H1 (cell line): ENCODE measurements at regions not wholly inside any gene's neighbourhood (a gene's known extent, or its start where the extent isn't known, plus 50 kb on each side); places are given as distances from the start of the nearest gene placed in this dataset.
"Not testable (repeated sequence)": the region's sequence is repeated elsewhere in the genome, so short reads cannot be mapped to it uniquely, and the experiment has no call there.

Source experiments
- CTCF ChIA-PET: fragments of 300-600 bp; sonication (Branson Sonifier 250); formaldehyde crosslinking; loops from one replicate; lab custom pipeline; 2021; ENCODE audit not compliant: partially characterized antibody; lab: Charles Lee
- POLR2A ChIA-PET: fragments of 300-600 bp; sonication (Branson Sonifier 250); formaldehyde crosslinking; loops from one replicate; lab custom pipeline; 2021; ENCODE audit warnings: inconsistent platforms; ENCODE audit not compliant: partially characterized antibody; lab: Charles Lee
- DNase-seq, 2 experiments: peaks; one replicate each; pipeline versions ENCODE4 v3.0.0 to v3.0.0-alpha.2; 2010 to 2022; ENCODE audit warnings: low spot score in 2 of 2, low read depth in 1 of 2, mixed read lengths in 1 of 2
- FAIRE-seq: peaks from 2 replicates; lab custom pipeline; 2011; peaks lifted over from hg19 to GRCh38; lab: Jason Lieb, UNC
- H2AFZ ChIP-seq: 2 replicates; pipeline ENCODE4 v1.8.1; 2012; ENCODE audit warnings: low read length, inconsistent platforms
- H2AK5ac ChIP-seq: 2 replicates; pipeline ENCODE4 v1.6.1; 2013; ENCODE audit warnings: low read depth, low read length
- H2BK120ac ChIP-seq: replicated peaks from 2 replicates; pipeline ENCODE3; 2013; ENCODE audit warnings: low read depth, low read length, inconsistent platforms
- H2BK12ac ChIP-seq: 2 replicates; pipeline ENCODE4 v1.6.1; 2013; ENCODE audit warnings: low read depth, low read length
- H2BK15ac ChIP-seq: 2 replicates; pipeline ENCODE4 v1.6.1; 2013; ENCODE audit warnings: low read length
- H2BK20ac ChIP-seq: 2 replicates; pipeline ENCODE4 v1.6.1; 2013; ENCODE audit warnings: low read length
- H2BK5ac ChIP-seq: 2 replicates; pipeline ENCODE4 v1.6.1; 2013; ENCODE audit warnings: low read depth, low read length
- H3K14ac ChIP-seq: 2 replicates; pipeline ENCODE4 v1.6.1; 2013; ENCODE audit warnings: inconsistent platforms; ENCODE audit not compliant: insufficient read length
- H3K18ac ChIP-seq: 2 replicates; pipeline ENCODE4 v1.6.1; 2013; ENCODE audit warnings: low read length; ENCODE audit errors: extremely low read depth
- H3K23ac ChIP-seq: 2 replicates; pipeline ENCODE4 v1.6.1; 2013; ENCODE audit warnings: inconsistent platforms; ENCODE audit not compliant: insufficient read length
- H3K23me2 ChIP-seq: 2 replicates; pipeline ENCODE4 v1.6.1; 2013; ENCODE audit warnings: low read depth, low read length
- H3K27ac ChIP-seq: 2 replicates; pipeline ENCODE4 v1.6.1; 2011; ENCODE audit warnings: low read depth, low read length, inconsistent platforms
- H3K27me3 ChIP-seq, 4 experiments: replicated peaks in 1 of 4; 1 replicate in 1 of 4; 2 replicates in 3 of 4; pipeline versions ENCODE4 v1.6.1 to v1.8.1; 2011 to 2013; ENCODE audit warnings: low read length in 3 of 4, mild to moderate bottlenecking in 3 of 4, inconsistent platforms in 2 of 4, mixed read lengths in 2 of 4, moderate library complexity in 1 of 4; ENCODE audit not compliant: control insufficient read depth in 3 of 4, insufficient read depth in 3 of 4; ENCODE audit errors: extremely low read depth in 1 of 4
- H3K36me3 ChIP-seq, 4 experiments: 2 replicates each; pipeline versions ENCODE4 v1.6.1 to v1.8.1; 2011 to 2013; ENCODE audit warnings: mild to moderate bottlenecking in 4 of 4, low read length in 3 of 4, moderate library complexity in 2 of 4, control low read depth in 1 of 4, inconsistent platforms in 1 of 4; ENCODE audit not compliant: insufficient read depth in 4 of 4, control insufficient read depth in 2 of 4
- H3K4ac ChIP-seq: replicated peaks from 2 replicates; pipeline ENCODE3; 2013; ENCODE audit warnings: low read length, low read depth, mixed read lengths, inconsistent platforms; ENCODE audit not compliant: insufficient read length
- H3K4me1 ChIP-seq, 4 experiments: replicated peaks in 1 of 4; 1 replicate in 1 of 4; 2 replicates in 3 of 4; pipeline versions ENCODE4 v1.6.1 to v1.8.1; 2011 to 2013; ENCODE audit warnings: low read length in 3 of 4, inconsistent platforms in 2 of 4, mixed read lengths in 1 of 4; ENCODE audit not compliant: insufficient read depth in 4 of 4, control insufficient read depth in 3 of 4
- H3K4me2 ChIP-seq, 2 experiments: 2 replicates each; pipeline versions ENCODE4 v1.6.1 to v1.8.1; 2011 to 2013; ENCODE audit warnings: low read depth in 2 of 2, low read length in 2 of 2, control low read depth in 1 of 2, inconsistent platforms in 1 of 2, mild to moderate bottlenecking in 1 of 2; ENCODE audit not compliant: insufficient read depth in 1 of 2
- H3K4me3 ChIP-seq, 4 experiments: fragments of 200-600, 300-600 bp in 1 of 4; sonication (generic), shearing (Covaris generic), sonication (Bioruptor Twin) in 1 of 4; 2 replicates each; pipeline versions ENCODE4 v1.5.1 to v1.8.1; 2011 to 2016; ENCODE audit warnings: low read length in 4 of 4, low read depth in 3 of 4, control low read depth in 2 of 4, inconsistent platforms in 2 of 4, mild to moderate bottlenecking in 2 of 4, mixed read lengths in 1 of 4, moderate library complexity in 1 of 4; ENCODE audit not compliant: insufficient read depth in 2 of 4; ENCODE audit errors: extremely low read depth in 1 of 4
- H3K56ac ChIP-seq: replicated peaks from 2 replicates; pipeline ENCODE3; 2013; ENCODE audit warnings: low read depth, mild to moderate bottlenecking, mixed read lengths, low read length, inconsistent platforms; ENCODE audit not compliant: insufficient read length
- H3K79me1 ChIP-seq: 2 replicates; pipeline ENCODE4 v1.6.1; 2013; ENCODE audit warnings: low read depth, low read length, control low read depth
- H3K79me2 ChIP-seq, 2 experiments: 2 replicates each; pipeline versions ENCODE4 v1.6.1 to v1.8.1; 2012 to 2013; ENCODE audit warnings: low read length in 2 of 2, mild to moderate bottlenecking in 2 of 2, inconsistent platforms in 1 of 2; ENCODE audit not compliant: insufficient read depth in 2 of 2, control insufficient read depth in 1 of 2
- H3K9ac ChIP-seq, 4 experiments: replicated peaks in 1 of 4; 1 replicate in 1 of 4; 2 replicates in 3 of 4; pipeline versions ENCODE4 v1.6.1 to v1.8.1; 2011 to 2013; ENCODE audit warnings: low read depth in 3 of 4, low read length in 3 of 4, control low read depth in 2 of 4, mild to moderate bottlenecking in 2 of 4, moderate library complexity in 2 of 4, inconsistent platforms in 1 of 4; ENCODE audit errors: extremely low read depth in 1 of 4
- H3K9me3 ChIP-seq, 2 experiments: 2 replicates each; pipeline versions ENCODE4 v1.6.1 to v1.8.1; 2012 to 2013; ENCODE audit warnings: mild to moderate bottlenecking in 2 of 2, moderate library complexity in 2 of 2, control low read depth in 1 of 2, inconsistent platforms in 1 of 2, low read depth in 1 of 2, low read length in 1 of 2, mixed read lengths in 1 of 2; ENCODE audit not compliant: insufficient read depth in 2 of 2
- H4K20me1 ChIP-seq, 2 experiments: replicated peaks in 1 of 2; 2 replicates each; pipeline versions ENCODE3 to v1.8.1; 2011 to 2013; ENCODE audit warnings: inconsistent platforms in 2 of 2, low read length in 2 of 2, mild to moderate bottlenecking in 1 of 2; ENCODE audit not compliant: insufficient read depth in 2 of 2, control insufficient read depth in 1 of 2
- H4K5ac ChIP-seq: 2 replicates; pipeline ENCODE4 v1.6.1; 2013; ENCODE audit warnings: low read length, low read depth, mixed read lengths, inconsistent platforms; ENCODE audit not compliant: insufficient read length
- H4K8ac ChIP-seq: 2 replicates; pipeline ENCODE4 v1.8.0; 2013; ENCODE audit warnings: mild to moderate bottlenecking, moderate library complexity, low read length, inconsistent platforms; ENCODE audit not compliant: insufficient read depth; ENCODE audit errors: extremely low read depth
- H4K91ac ChIP-seq: replicated peaks from 2 replicates; pipeline ENCODE3; 2013; ENCODE audit warnings: low read length, mixed read lengths, inconsistent platforms; ENCODE audit not compliant: insufficient read length
- FOSL1 ChIP-seq: IDR thresholded peaks from 2 replicates; pipeline ENCODE4 v1.6.1; 2011; ENCODE audit warnings: mild to moderate bottlenecking, low read depth, low read length, moderate library complexity; ENCODE audit not compliant: insufficient read depth
- YY1 ChIP-seq: IDR thresholded peaks from 2 replicates; pipeline ENCODE4 v1.6.1; 2011; ENCODE audit warnings: low read depth, mild to moderate bottlenecking, low read length
- WGBS, 2 experiments: shearing (Covaris generic) in 1 of 2; methylation state at CpG; one replicate each; pipeline versions ENCODE4 v1.1.6 to v1.1.7; 2013 to 2015; ENCODE audit warnings: low lambda C conversion rate in 2 of 2, mixed read lengths in 2 of 2, inconsistent platforms in 1 of 2, low coverage in 1 of 2, missing lambda C conversion rate in 1 of 2; ENCODE audit not compliant: insufficient replicate concordance in 2 of 2, insufficient coverage in 1 of 2, insufficient read length in 1 of 2; ENCODE audit errors: extremely low coverage in 1 of 2, missing lambda C conversion rate in 1 of 2; 5-methylcytosine and 5-hydroxymethylcytosine counted together

- TF ChIP-seq FOSL1 (no peak), YY1 (no peak)
Observed at GRCh38 chr6:26278536-26278935, 86.5 kb upstream of the BTN3A2 start (continued).

- not testable (repeated sequence) for H3K18ac ChIP-seq, H3K9me3 ChIP-seq, H2AFZ ChIP-seq, H3K9ac ChIP-seq, H2AK5ac ChIP-seq, H2BK12ac ChIP-seq, H3K14ac ChIP-seq, DNase-seq, H4K5ac ChIP-seq, H2BK15ac ChIP-seq, H3K23me2 ChIP-seq, H4K8ac ChIP-seq, H3K4me2 ChIP-seq, H2BK20ac ChIP-seq, H4K20me1 ChIP-seq, H3K27ac ChIP-seq, H3K56ac ChIP-seq, H3K23ac ChIP-seq, H2BK5ac ChIP-seq, FAIRE-seq, H4K91ac ChIP-seq, H3K4ac ChIP-seq, H2BK120ac ChIP-seq, H3K4me3 ChIP-seq, H3K79me1 ChIP-seq, H3K27me3 ChIP-seq, H3K36me3 ChIP-seq
- ChIA-PET CTCF (interaction anchor here (0.7 kb wide), 1 partner anchor 489 kb away, joined by 3 read pairs; no protein-coding TSS in a partner anchor), POLR2A (interaction anchor here (3.5 to 25.5 kb wide), 2 partner anchors 10 to 88 kb away, joined by 17 to 744 read pairs; a partner anchor contains a TSS)
- Histone ChIP-seq H3K4me1 (peaks cover 0 to 10% (median 3%) of the 10 kb centered on the region in 4 experiments; a peak in 3 of 7 replicates), H3K79me2 (peaks cover 0 to 13% of the 10 kb centered on the region in 2 experiments; a peak in 2 of 4 replicates)
- WGBS, 2 experiments = 88% methylated on average over 5 of the region's 5 CpGs; no CpG with 5 or more reads in 1 of the 2 experiments
Observed at GRCh38 chr6:26279371-26279770, 85.6 kb upstream of the BTN3A2 start.
